Mucosa of descending colon (tissue), 3 donors: ENCODE measurements at regions not wholly inside any gene's neighbourhood (a gene's known extent, or its start where the extent isn't known, plus 50 kb on each side); places are given as distances from the start of the nearest gene placed in this dataset.
A peak's percentile ranks its signal among the peaks of the same experiment; 100 is the strongest.

Experiments used
- ATAC-seq: fragments of 200-7000 bp; cut with Tn5 transposase; one replicate; pipeline ENCODE4 v1.9.1; 2020; ENCODE audit warnings: mild to moderate bottlenecking, moderate library complexity
- DNase-seq, 3 donors: peaks; one replicate each; pipeline ENCODE4 v3.0.0-alpha.2; 2020
- H3K36me3 ChIP-seq: fragments of 200-600 bp; one replicate; pipeline ENCODE4 v1.8.0; 2021; ENCODE audit warnings: low read depth, mild to moderate bottlenecking
- H3K4me1 ChIP-seq: fragments of 200-600 bp; one replicate; pipeline ENCODE4 v1.8.0; 2021; ENCODE audit warnings: low read depth, mild to moderate bottlenecking
- H3K4me3 ChIP-seq: fragments of 200-600 bp; one replicate; pipeline ENCODE4 v1.8.0; 2021; ENCODE audit warnings: mild to moderate bottlenecking
- H3K9me3 ChIP-seq: fragments of 200-600 bp; one replicate; pipeline ENCODE4 v1.8.0; 2021; ENCODE audit warnings: mild to moderate bottlenecking
- intact Hi-C, 2 donors: fragments of 100-400 bp; cut with DNase I in 1 of 2; cut with micrococcal nuclease in 1 of 2; formaldehyde crosslinking; loops; one replicate each; pipeline versions ENCODE4 v1.11.0 to v1.11.1; 2022; cut with DNase I, micrococcal nuclease
- TF ChIP-seq, protein P1 (sequence below): fragments of 200-600 bp; IDR thresholded peaks from one replicate; pipeline ENCODE4 v1.8.0; 2022; ENCODE audit warnings: antibody characterized with exemption, mild to moderate bottlenecking
- donor health status: DM: no; HTN: no; CAD: no; lungs with moderate emphysema.
- donor health status: DM: no; HTN: no; CAD: no.
- donor health status: DM: no; HTN: yes; CAD: no.

DNA sequence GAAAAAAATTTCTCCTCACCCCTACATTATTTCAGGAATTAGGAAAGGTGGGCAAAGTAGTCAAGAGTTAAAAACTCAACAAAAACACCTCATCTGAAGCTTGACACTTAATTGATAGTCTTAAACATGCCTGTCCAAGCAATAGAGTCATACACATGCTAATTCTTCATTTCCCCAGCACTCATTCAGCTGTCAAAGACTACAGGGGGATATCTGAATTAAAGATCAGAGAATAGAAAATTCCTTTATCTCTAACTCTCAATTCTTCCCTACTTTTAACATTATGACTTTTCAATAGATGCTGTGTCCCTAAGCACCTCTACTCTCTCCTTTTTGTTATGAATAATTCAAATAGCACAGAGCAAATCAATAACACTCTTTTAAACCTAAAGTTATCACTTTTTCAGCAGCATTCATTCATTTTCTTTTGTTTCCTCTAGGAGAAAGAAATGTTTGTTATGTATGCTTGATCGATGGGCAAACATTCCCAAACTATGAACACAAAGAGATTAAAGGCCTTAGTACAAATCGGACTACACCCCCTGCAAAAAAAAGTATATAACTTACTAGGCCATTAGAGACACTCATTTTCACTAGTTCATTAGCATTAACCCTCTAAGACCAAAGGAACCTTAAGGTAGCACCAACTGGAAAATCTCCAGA lies 94.9 kb upstream of the SPTLC3 start:
- ATAC-seq (no peak), DNase-seq (no peak)
- no peaks in the 10 kb centered on the region for H3K36me3 ChIP-seq
- H3K4me3 ChIP-seq: no peak overlapping the region
- no peaks in the 10 kb centered on the region for H3K4me1 ChIP-seq
- H3K9me3 ChIP-seq: no peaks in the 10 kb centered on the region
- intact Hi-C loops: no loop called here
- TF ChIP-seq, protein P1, sequence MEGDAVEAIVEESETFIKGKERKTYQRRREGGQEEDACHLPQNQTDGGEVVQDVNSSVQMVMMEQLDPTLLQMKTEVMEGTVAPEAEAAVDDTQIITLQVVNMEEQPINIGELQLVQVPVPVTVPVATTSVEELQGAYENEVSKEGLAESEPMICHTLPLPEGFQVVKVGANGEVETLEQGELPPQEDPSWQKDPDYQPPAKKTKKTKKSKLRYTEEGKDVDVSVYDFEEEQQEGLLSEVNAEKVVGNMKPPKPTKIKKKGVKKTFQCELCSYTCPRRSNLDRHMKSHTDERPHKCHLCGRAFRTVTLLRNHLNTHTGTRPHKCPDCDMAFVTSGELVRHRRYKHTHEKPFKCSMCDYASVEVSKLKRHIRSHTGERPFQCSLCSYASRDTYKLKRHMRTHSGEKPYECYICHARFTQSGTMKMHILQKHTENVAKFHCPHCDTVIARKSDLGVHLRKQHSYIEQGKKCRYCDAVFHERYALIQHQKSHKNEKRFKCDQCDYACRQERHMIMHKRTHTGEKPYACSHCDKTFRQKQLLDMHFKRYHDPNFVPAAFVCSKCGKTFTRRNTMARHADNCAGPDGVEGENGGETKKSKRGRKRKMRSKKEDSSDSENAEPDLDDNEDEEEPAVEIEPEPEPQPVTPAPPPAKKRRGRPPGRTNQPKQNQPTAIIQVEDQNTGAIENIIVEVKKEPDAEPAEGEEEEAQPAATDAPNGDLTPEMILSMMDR: no peak

DNA sequence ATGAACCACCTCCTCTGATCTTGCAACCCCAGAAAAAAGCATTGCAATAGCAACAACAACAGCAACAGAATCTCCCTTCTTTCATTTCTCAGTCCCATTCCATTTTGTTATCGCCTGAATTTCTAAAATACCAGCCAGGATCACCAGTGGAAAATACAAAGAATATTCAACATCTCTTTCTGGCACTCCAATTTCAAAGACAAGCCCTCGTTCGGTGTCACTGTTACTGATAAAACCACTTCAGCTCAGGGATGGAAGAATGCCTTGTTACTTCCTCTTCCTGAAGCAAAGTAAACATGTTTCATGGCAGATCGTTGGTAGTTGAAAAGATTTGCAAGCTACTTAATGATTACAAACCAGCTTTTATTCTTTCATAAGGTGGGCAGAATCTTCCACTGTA lies 94.0 kb upstream of the SPTLC3 start:
- TF ChIP-seq, protein P1: no peak
- ATAC-seq (no peak), DNase-seq (no peak)
- Histone ChIP-seq H3K9me3 (no peaks in the 10 kb centered on the region), H3K36me3 (no peaks in the 10 kb centered on the region), H3K4me3 (no peak overlapping the region), H3K4me1 (no peaks in the 10 kb centered on the region)
- intact Hi-C loops: no loop called here

DNA sequence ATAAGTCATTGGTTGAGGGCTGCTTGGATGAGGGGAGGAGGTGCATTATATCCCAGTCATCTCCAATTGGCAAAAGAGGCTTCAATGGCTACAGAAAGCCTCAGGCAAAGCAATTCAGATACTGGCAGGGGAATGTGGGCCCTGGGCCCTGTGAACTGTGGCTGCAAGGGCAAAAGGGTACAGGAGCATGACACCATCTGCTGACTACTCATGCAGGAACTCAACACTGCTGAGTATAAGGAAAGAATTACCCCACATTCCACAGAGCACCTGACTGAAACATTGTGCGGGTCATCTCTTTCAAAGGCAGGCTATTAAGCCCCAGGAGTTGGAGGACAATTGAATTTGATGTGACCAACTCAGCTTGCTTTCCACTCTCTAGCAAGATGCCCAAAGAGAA lies 92.1 kb upstream of the SPTLC3 start:
- no peaks in the 10 kb centered on the region for H3K36me3 ChIP-seq
- intact Hi-C loops: no loop called here
- DNase-seq (no peak), ATAC-seq (no peak)
- H3K4me3 ChIP-seq: no peak overlapping the region
- H3K9me3 ChIP-seq: no peaks in the 10 kb centered on the region
- H3K4me1 ChIP-seq: no peaks in the 10 kb centered on the region
- TF ChIP-seq, protein P1: no peak

DNA sequence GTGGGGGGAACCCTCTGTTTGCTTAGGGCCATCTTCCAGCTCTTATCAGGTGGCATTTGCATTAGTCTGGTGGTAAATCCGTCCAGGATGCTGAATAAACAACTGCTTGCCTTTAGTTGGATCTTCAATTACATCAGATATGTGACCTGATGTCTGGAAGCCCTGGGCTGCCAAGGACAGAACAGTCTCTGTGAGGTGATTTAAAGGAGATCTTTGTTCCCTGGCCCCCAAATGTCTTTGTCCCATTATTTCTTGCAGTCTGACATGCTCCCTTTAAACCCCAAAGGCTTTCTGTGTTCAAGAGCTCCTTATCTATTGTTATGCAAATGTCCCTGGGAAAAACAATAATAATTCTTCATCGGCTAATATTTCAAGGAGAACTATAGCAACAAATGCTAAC lies 84.6 kb upstream of the SPTLC3 start:
- no peak for ATAC-seq
- H3K4me3 ChIP-seq: no peak overlapping the region
- peaks cover 4% of the 10 kb centered on the region for H3K9me3 ChIP-seq
- TF ChIP-seq, protein P1: no peak
- intact Hi-C loops: loop anchor here in 1 of 2 donors (10.0 kb wide), 1 partner anchor 181 kb away; no protein-coding TSS in a partner anchor
- DNase-seq: no peak
- H3K36me3 ChIP-seq: no peaks in the 10 kb centered on the region
- H3K4me1 ChIP-seq: no peaks in the 10 kb centered on the region

DNA sequence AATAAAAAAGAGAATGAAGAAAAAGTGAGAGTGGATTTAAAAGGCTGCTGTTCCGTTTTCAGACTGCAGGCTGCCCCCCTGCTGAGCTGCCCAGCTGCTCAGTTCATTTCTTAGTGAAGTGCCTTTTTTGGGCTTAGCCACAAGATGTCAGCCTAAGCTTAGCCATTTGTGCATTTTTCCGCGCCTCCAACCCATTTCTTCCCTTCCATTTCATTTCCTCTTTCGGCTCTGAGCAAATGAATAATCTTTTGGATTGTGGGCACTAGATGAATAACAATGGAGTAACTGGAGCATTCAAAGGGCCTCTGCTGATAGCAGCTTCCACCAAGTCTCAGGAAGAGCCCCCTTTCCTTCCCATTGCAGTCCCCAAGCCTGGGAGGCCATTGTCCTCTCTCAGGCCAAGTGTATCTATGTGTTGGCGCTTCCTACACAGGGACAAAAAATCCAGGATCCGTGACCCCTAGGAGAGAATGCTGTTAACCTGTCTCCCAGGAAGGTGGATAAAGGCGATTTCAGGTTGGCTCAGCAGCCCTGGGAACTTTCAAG lies 83.5 kb upstream of the SPTLC3 start:
- TF ChIP-seq, protein P1: peak; percentile 57
- no peaks in the 10 kb centered on the region for H3K36me3 ChIP-seq
- H3K9me3 ChIP-seq: peaks cover 4% of the 10 kb centered on the region
- DNase-seq: peak in 2 of 3 donors; percentile 33 to 58
- no peak overlapping the region for H3K4me3 ChIP-seq
- intact Hi-C loops: loop anchor here in 1 of 2 donors (10.0 kb wide), 1 partner anchor 180 kb away; no protein-coding TSS in a partner anchor
- ATAC-seq: peak; percentile 93
- H3K4me1 ChIP-seq: no peaks in the 10 kb centered on the region
